HL-60 (cell line): ENCODE measurements at regions not wholly inside any gene's neighbourhood (a gene's known extent, or its start where the extent isn't known, plus 50 kb on each side); places are given as distances from the start of the nearest gene placed in this dataset.

ENCODE experiments used
- CTCF ChIP-seq: IDR thresholded peaks from one replicate; pipeline ENCODE4 v1.5.1; 2011; ENCODE audit warnings: low read length, control low read depth, inconsistent platforms; ENCODE audit not compliant: insufficient read depth
- GABPA ChIP-seq: IDR thresholded peaks from 2 replicates; pipeline ENCODE4 v1.6.1; 2012; ENCODE audit warnings: low read depth
- POLR2AphosphoS5 ChIP-seq: IDR thresholded peaks from 2 replicates; pipeline ENCODE4 v1.6.1; 2012; ENCODE audit warnings: low read depth
- REST ChIP-seq: IDR thresholded peaks from 2 replicates; pipeline ENCODE4 v1.6.1; 2012; ENCODE audit warnings: low read depth; ENCODE audit not compliant: insufficient replicate concordance

- TF ChIP-seq CTCF = no peak
- no peak for TF ChIP-seq REST
- TF ChIP-seq GABPA = no peak
- no peak for TF ChIP-seq POLR2AphosphoS5
Measured at GRCh38 chr11:70631624-70632047, 233.3 kb downstream of the CTTN start.
